Right forelimb (tissue), 1 donor: ENCODE measurements at regions not wholly inside any gene's neighbourhood (a gene's known extent, or its start where the extent isn't known, plus 50 kb on each side); places are given as distances from the start of the nearest gene placed in this dataset.
"Not testable (repeated sequence)": the region's sequence is repeated elsewhere in the genome, so short reads cannot be mapped to it uniquely, and the experiment has no call there.

ENCODE experiments used
- DNase-seq: peaks from one replicate; pipeline ENCODE4 v3.0.0-alpha.2; 2018

DNA sequence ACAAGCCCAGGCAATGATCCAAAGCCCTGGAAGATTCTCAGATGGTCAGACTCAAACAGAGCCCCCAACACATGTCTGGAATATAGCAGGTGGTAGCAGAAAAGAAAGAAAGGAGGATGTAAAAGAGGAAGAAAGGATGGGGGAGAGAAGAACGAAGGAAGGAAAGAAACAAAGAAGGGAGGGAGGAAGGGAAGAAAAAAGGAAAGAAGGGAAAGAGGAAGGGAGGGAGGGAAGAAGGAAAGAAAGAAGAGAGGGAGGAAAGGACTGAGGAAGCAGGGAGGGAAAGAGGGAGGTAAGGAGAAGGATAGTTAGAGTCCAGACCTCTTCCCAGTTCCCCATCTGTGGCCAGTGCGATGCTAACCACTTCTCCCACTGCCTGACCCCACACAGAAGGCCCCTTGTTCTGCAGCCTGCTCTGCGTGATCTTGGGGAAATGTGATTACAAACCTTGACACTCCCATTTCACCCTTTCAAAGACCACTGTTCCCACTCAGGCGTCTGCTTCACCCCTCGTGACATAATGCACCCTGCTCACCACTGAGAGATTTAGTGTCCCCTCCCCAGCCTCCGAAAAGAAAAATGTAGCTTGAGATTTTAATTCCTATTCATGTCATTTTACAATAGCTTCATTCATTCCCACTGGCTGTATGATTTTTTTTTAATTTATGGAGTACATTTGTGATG is 357.9 kb downstream of the BCL11B start:
- no peak for DNase-seq

GRCh38 chr14:98914942-98915341 is 357.1 kb downstream of the BCL11B start:
- DNase-seq: peak; percentile 55

- DNase-seq: no peak
Observed at GRCh38 chr14:98915625-98916024, 356.4 kb downstream of the BCL11B start.

DNA sequence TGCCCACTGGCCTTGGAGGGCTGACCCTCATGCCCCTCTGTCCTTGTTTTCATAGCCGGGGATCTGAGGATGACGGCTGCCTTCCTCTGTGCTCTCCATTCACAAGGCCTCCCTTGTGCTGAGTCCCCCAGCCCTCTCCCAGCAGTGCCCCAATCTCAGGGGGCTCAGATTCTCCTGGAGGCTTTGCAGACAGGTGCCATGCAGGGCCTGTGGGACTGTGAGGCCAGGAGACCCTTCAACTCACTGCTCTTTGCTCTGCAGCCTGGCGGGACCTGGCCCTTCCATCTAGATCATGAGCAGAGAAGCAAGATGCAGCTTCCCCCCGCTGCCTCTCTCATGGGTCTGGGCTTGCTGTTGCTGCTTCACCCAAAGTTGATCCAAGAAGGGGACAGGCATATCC is 356.0 kb downstream of the BCL11B start:
- no peak for DNase-seq

DNA sequence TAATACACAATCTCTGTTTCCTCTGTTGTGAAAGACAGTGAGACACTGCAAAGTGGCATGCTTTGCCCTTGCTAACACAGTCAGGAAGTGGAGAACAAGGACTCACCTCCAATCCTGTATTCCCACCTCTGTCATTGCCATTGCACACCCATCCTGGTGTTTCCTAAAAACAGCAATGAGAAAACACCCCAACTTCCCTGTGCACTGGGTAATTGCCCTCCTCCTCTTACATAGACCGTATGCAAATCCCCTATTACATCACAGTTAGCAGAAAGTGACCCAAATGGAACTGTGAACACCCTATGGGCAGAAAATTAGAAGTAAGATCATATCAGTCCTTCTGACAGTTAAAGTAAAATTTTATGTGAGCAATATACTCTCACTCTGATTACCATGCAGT is 355.5 kb downstream of the BCL11B start:
- DNase-seq: no peak

GRCh38 chr14:98919434-98919833 is 352.6 kb downstream of the BCL11B start:
- no peak for DNase-seq

DNA sequence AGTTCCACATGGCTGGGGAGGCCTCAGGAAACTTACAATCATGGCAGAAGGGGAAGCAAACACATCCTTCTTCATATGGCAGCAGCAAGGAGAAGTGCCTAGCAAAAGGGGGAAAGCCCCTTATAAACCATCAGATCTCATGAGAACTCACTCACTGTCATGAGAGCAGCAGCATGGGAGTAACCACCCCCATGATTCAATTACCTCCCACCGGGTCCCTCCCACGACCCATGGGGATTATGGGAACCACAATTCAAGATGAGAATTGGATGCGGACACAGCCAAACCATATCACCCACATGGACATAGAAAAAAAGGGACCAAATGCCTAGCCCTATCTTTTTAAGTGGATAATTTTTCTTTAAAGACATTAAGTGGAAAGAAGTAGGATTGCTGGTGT is 350.7 kb downstream of the BCL11B start:
- not testable (repeated sequence) for DNase-seq

DNA sequence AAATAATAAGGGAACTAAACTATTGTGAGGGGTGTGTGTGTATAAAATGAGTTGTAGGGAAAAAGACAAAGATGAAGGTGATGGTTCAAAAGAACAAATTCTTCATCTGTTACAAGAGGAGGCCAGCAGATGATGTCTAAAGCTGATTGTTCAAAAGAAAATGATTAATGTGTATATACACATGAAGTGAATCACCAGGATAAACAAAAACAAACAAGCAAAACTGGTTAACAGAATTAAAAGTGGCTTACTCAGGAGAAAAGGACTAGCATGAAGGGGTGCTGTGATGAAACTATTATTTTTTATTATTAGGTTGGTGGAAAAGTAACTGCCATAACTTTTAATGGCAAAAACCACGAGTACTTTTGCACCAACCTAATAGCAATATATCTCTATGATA is 348.4 kb downstream of the BCL11B start:
- no peak for DNase-seq

GRCh38 chr14:98924046-98924445 is 348.0 kb downstream of the BCL11B start:
- no peak for DNase-seq

DNA sequence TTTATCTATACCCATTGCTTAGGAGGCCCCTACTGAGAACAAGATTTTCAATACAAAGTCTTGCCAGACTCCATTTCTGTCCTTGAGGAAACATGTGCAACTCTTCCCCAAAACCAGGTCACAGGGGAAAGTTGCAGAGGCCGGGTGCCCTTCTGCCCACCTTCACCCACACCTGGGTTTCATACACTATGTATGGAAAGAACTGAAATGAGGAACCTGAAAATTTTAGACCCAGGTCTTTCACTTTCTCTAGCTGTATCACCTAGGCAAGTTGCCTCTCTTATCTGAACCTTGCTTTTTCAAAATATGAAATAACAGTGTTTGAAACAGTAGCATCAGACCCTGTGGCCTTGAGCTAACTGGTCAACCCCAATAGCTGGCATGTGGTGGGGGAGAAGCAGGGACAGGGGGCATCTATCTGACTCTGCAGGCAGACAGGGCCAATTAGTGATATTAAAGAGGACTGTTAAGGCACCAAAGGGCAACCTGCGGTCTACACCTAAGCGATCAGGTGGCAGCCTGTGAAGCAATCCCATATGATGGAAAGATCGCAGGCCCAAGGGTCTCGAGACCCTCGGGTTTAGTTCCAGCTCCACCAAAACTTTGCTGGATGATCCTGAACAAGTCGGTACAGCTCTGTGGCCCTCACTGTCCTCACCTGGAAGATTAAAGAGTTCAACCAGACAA is 346.5 kb downstream of the BCL11B start:
- no peak for DNase-seq

GRCh38 chr14:98926146-98926545 is 345.9 kb downstream of the BCL11B start:
- no peak for DNase-seq

- DNase-seq: no peak
Observed at GRCh38 chr14:98926801-98927200, 345.2 kb downstream of the BCL11B start.

GRCh38 chr14:98927986-98928385 is 344.0 kb downstream of the BCL11B start:
- DNase-seq: no peak

GRCh38 chr14:98928418-98928817 is 343.6 kb downstream of the BCL11B start:
- DNase-seq: no peak

- no peak for DNase-seq
Observed at GRCh38 chr14:98931126-98931525, 340.9 kb downstream of the BCL11B start.

GRCh38 chr14:98931911-98932310 is 340.1 kb downstream of the BCL11B start:
- DNase-seq: no peak

DNA sequence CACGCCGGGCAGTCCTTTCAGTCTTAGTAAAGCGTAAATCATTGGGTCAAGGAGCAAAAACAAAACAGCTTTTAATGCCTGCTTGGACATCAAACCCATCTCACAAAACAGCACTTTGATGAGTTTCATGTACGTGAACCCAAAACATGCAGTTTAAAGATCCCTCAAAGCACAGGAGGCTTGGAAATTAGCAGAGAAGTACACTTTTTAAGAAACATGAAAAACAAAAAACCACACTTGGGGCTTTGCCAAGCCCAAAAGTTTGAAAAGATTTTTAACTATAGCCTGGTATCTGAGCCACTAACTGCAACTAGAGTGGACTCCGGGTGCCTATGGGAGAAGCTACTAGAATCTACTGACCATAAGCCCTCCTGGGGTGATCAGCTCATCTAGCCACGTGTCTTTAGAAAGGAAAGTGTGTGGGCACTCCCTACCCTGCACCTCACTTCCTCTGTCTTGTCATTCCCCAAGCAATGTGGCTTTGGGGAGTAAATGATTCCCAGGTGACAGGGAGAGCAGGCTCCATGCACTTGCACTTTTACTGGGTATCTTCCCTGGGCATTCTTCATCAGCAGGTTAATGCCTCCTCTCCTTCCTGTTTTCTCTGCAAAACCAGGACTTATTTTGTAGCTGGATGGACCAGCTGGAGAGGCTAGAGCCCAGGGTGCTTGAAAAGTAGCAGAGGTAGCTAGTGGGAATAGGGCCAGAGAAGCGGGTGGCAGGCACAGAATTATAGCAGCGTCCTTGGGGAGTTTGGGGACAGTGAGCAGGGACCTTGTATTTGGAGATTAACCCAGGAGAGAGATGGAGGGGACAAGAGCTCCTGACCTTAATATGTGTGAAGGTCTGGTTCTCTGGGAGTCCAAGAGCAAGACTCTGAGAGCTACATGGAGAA is 339.3 kb downstream of the BCL11B start:
- DNase-seq: no peak

DNA sequence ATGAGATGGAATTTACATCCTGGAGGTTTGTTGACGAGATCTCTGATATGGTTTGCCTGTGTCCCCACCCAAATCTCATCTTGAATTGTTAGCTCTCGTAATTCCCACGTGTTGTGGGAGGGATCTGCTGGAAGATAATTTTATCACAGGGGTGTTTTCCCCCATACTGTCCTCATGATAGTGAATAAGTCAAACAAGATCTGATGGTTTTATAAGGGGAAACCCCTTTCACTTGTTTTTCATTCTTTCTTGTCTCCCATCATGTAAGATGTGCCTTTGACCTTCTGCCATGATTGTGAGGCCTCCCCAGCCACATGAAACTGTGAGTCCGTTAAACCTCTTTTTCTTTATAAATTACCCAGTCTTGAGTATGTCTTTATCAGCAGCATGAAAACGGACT is 337.4 kb downstream of the BCL11B start:
- DNase-seq: not testable (repeated sequence)

DNA sequence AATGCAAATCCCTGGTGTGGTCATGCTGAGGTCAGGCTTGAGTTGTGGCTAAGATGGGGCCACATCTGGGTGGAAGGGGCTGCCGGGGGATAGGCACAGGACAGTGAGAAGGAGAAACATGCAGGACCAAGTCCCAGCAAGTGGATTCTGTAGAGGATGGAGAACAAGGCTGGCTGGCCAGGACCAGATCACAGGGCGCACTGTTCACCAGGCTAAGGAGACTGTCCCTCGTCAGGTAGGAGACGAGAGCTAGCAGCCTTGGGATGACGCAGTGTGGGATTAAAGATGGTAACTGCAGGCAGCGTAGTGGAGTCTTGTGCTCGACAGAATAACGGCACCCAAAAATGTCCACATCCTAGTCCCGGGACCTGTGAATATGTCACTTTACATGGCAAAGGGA is 336.1 kb downstream of the BCL11B start:
- no peak for DNase-seq

GRCh38 chr14:98937021-98937420 is 335.0 kb downstream of the BCL11B start:
- DNase-seq: no peak

- DNase-seq: no peak
Observed at GRCh38 chr14:98937712-98938505, 334.1 kb downstream of the BCL11B start.

DNA sequence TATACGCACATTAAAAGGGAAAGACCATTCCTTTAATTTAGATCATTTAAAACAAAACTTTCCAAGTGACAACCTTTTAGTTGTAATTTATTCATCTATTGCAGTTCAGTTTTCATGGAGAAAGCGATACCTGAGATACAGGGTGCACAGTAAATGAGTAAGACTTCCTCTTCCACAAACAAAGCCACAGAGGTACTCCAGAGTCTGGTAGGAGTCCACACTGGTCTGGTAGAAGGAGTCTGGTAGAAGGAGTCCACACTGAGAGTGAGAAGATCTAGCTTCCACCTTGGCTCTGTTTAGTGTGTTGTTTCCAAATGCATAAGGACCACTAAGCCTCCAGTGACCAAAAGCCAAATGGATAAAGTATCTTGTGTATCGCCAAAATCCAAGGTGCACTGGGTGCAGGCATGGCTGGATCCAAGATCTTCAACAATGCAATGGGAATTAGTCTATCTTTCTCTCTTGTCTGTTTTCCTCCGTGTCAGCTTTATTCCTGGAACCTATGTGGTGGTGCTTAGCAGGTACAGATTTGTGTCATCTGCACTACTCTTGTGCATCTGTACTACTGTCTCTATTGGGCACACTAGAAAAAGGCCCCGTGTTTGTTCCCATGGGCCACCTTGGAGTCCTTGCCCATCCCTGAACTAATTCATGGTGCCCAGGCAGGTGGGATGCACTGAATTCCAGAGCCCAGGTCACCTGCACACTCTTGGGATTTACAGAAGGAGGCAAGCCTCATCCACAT is 331.1 kb downstream of the BCL11B start:
- DNase-seq: no peak
